ENCODE measurements at regions not wholly inside any gene's neighbourhood (a gene's known extent, or its start where the extent isn't known, plus 50 kb on each side); places are given as distances from the start of the nearest gene placed in this dataset.

- TF ChIP-seq SUZ12 (IDR thresholded peaks at IDR 0.05; ENCODE audit: extremely low read depth, insufficient read depth, insufficient read length) (no peak), ZNF274 (IDR thresholded peaks at IDR 0.05; ENCODE audit: low read depth, low read length) (no peak)
Measured at GRCh38 chr4:141511055-141511454, 125.3 kb upstream of the IL15 start.

Measured in NT2/D1 (cell line).